RWPE1 (cell line): ENCODE measurements at regions not wholly inside any gene's neighbourhood (a gene's known extent, or its start where the extent isn't known, plus 50 kb on each side); places are given as distances from the start of the nearest gene placed in this dataset.

Experiments used
- CTCF ChIA-PET: fragments of 350-600 bp; sonication (Branson Sonifier 250); formaldehyde crosslinking; extraction: SDS; loops from one replicate; lab custom pipeline; 2021; lab: Yijun Ruan, JAX
- POLR2A ChIA-PET: fragments of 400-600 bp; formaldehyde crosslinking; extraction: SDS; loops from one replicate; lab custom pipeline; 2020; ENCODE audit warnings: antibody characterized with exemption; ENCODE audit not compliant: low non-redundant PET; lab: Yijun Ruan, JAX
- DNase-seq: peaks from one replicate; pipeline ENCODE4 v3.0.0; 2012; ENCODE audit warnings: low spot score
- H3K27ac ChIP-seq: fragments of 450-650 bp; 2 replicates; pipeline ENCODE4 v1.5.1; 2017
- CTCF ChIP-seq: fragments of 450-650 bp; conservative IDR thresholded peaks from 2 replicates; pipeline ENCODE4 v1.5.1; 2017; ENCODE audit warnings: low read depth, mild to moderate bottlenecking

GRCh38 chr3:74768010-74768409, 153.6 kb upstream of the CNTN3 start:
- DNase-seq: no peak
- ChIA-PET POLR2A (no interaction called here), CTCF (no interaction called here)
- TF ChIP-seq CTCF: no peak
- H3K27ac ChIP-seq: no peak overlapping the region

GRCh38 chr3:74766405-74766804, 151.9 kb upstream of the CNTN3 start:
- no peak for TF ChIP-seq CTCF
- no peak overlapping the region for H3K27ac ChIP-seq
- ChIA-PET POLR2A (no interaction called here), CTCF (no interaction called here)
- no peak for DNase-seq

GRCh38 chr3:74763830-74764229, 149.4 kb upstream of the CNTN3 start:
- no peak for DNase-seq
- CTCF ChIA-PET: no interaction called here
- POLR2A ChIA-PET: no interaction called here
- TF ChIP-seq CTCF: no peak
- no peak overlapping the region for H3K27ac ChIP-seq

- H3K27ac ChIP-seq: no peak overlapping the region
- no peak for DNase-seq
- POLR2A ChIA-PET: no interaction called here
- CTCF ChIA-PET: interaction anchor here (0.7 kb wide), 1 partner anchor 75 kb away, joined by 3 read pairs; no protein-coding TSS in a partner anchor
- TF ChIP-seq CTCF: no peak
These were observed 142.2 kb upstream of the CNTN3 start for GRCh38 chr3:74756674-74757073.

- TF ChIP-seq CTCF: no peak
- ChIA-PET CTCF (no interaction called here), POLR2A (no interaction called here)
- no peak for DNase-seq
- no peak overlapping the region for H3K27ac ChIP-seq
These were observed 137.8 kb upstream of the CNTN3 start for GRCh38 chr3:74752290-74752689.

GRCh38 chr3:74751775-74752174, 137.3 kb upstream of the CNTN3 start:
- DNase-seq: no peak
- ChIA-PET CTCF (no interaction called here), POLR2A (no interaction called here)
- TF ChIP-seq CTCF: no peak
- no peak overlapping the region for H3K27ac ChIP-seq

GRCh38 chr3:74750901-74751300, 136.4 kb upstream of the CNTN3 start:
- POLR2A ChIA-PET: no interaction called here

More at GRCh38 chr3:74750901-74751300, 136.4 kb upstream of the CNTN3 start:
- H3K27ac ChIP-seq: no peak overlapping the region
- CTCF ChIA-PET: no interaction called here
- no peak for TF ChIP-seq CTCF
- DNase-seq: no peak
